Endothelial cell of umbilical vein (primary cell): ENCODE measurements at regions not wholly inside any gene's neighbourhood (a gene's known extent, or its start where the extent isn't known, plus 50 kb on each side); places are given as distances from the start of the nearest gene placed in this dataset.

ENCODE experiments used
- BruUV-seq: library from RNA; stranded (reverse); fragments of 400-500 nt; replicated peaks from 2 replicates; lab custom pipeline; 2021; lab: Mats Ljungman, UMichigan
- CTCF ChIA-PET: fragments of 300-600, 350-600 bp; sonication (Branson Sonifier 250); formaldehyde crosslinking; loops from one replicate; lab custom pipeline; 2021; ENCODE audit warnings: antibody characterized with exemption, inconsistent platforms; lab: Charles Lee
- POLR2A ChIA-PET: fragments of 300-600, 350-600 bp; sonication (Branson Sonifier 250); formaldehyde crosslinking; loops from one replicate; lab custom pipeline; 2021; ENCODE audit warnings: antibody characterized with exemption, inconsistent platforms; lab: Charles Lee
- DNase-seq: peaks from one replicate; pipeline ENCODE4 v3.0.0-alpha.2; 2011; ENCODE audit warnings: low read depth, low spot score
- FAIRE-seq: peaks from 2 replicates; lab custom pipeline; 2011; peaks lifted over from hg19 to GRCh38; lab: Jason Lieb, UNC
- H2AFZ ChIP-seq: 2 replicates; pipeline ENCODE4 v1.6.0; 2012; ENCODE audit warnings: low read depth, low read length, control low read depth, inconsistent platforms
- H3K27ac ChIP-seq: 2 replicates; pipeline ENCODE4 v1.5.1; 2011; ENCODE audit warnings: low read depth, mild to moderate bottlenecking, control low read depth, low read length, moderate library complexity; ENCODE audit not compliant: insufficient read depth
- H3K27me3 ChIP-seq, 2 experiments: 2 replicates each; pipeline versions ENCODE4 v1.6.0 to v1.6.1; 2011; ENCODE audit warnings: low read length in 2 of 2, mixed read lengths in 1 of 2; ENCODE audit not compliant: control insufficient read depth in 2 of 2, insufficient read depth in 2 of 2
- H3K36me3 ChIP-seq, 2 experiments: 2 replicates in 1 of 2; 3 replicates in 1 of 2; pipeline ENCODE4 v1.5.1; 2011; ENCODE audit warnings: low read length in 2 of 2, mild to moderate bottlenecking in 1 of 2, moderate library complexity in 1 of 2; ENCODE audit not compliant: control insufficient read depth in 2 of 2, insufficient read depth in 2 of 2; ENCODE audit errors: extremely low read depth in 1 of 2
- H3K4me1 ChIP-seq: 3 replicates; pipeline ENCODE4 v1.5.1; 2011; ENCODE audit warnings: mild to moderate bottlenecking, low read length; ENCODE audit not compliant: control insufficient read depth, insufficient read depth; ENCODE audit errors: extremely low read depth
- H3K4me2 ChIP-seq: 2 replicates; pipeline ENCODE4 v1.6.1; 2011; ENCODE audit warnings: low read length, control low read depth, mixed read lengths; ENCODE audit not compliant: insufficient read depth
- H3K4me3 ChIP-seq, 3 experiments: fragments of 200-600 bp in 1 of 3; sonication (generic), shearing (Covaris generic) in 1 of 3; replicated peaks in 1 of 3; 2 replicates each; pipeline ENCODE4 v1.5.1; 2011 to 2016; ENCODE audit warnings: control low read depth in 3 of 3, low read length in 3 of 3, mild to moderate bottlenecking in 2 of 3, inconsistent platforms in 1 of 3, low read depth in 1 of 3, moderate library complexity in 1 of 3; ENCODE audit not compliant: insufficient read depth in 1 of 3
- H3K79me2 ChIP-seq: 2 replicates; pipeline ENCODE4 v1.6.0; 2012; ENCODE audit warnings: low read length, inconsistent platforms; ENCODE audit not compliant: control insufficient read depth, insufficient read depth
- H3K9ac ChIP-seq: replicated peaks from 2 replicates; pipeline ENCODE3; 2011; ENCODE audit warnings: low read length, control low read depth; ENCODE audit not compliant: insufficient read depth; ENCODE audit errors: extremely low read depth
- H3K9me1 ChIP-seq: replicated peaks from 3 replicates; pipeline ENCODE4 v1.6.0; 2011; ENCODE audit warnings: mild to moderate bottlenecking, low read length; ENCODE audit not compliant: control insufficient read depth, insufficient read depth; ENCODE audit errors: extremely low read depth
- H3K9me3 ChIP-seq: replicated peaks from 2 replicates; pipeline ENCODE4 v1.5.1; 2012; ENCODE audit warnings: low read length, inconsistent platforms; ENCODE audit not compliant: control insufficient read depth, insufficient read depth
- H4K20me1 ChIP-seq: replicated peaks from 2 replicates; pipeline ENCODE3; 2011; ENCODE audit warnings: mild to moderate bottlenecking, low read length; ENCODE audit not compliant: control insufficient read depth, insufficient read depth; ENCODE audit errors: extremely low read depth
- EZH2 ChIP-seq: IDR thresholded peaks from 2 replicates; pipeline ENCODE4 v1.6.1; 2012; ENCODE audit warnings: borderline replicate concordance, low read depth, mild to moderate bottlenecking, moderate library complexity, low read length, inconsistent platforms; ENCODE audit not compliant: severe bottlenecking
- FOS ChIP-seq: IDR thresholded peaks from 2 replicates; pipeline ENCODE4 v1.6.1; 2011; ENCODE audit warnings: mild to moderate bottlenecking, low read length, moderate library complexity, borderline replicate concordance; ENCODE audit not compliant: insufficient read depth
- GATA2 ChIP-seq: IDR thresholded peaks from 2 replicates; pipeline ENCODE4 v1.7.0; 2011; ENCODE audit warnings: low read depth, mild to moderate bottlenecking, moderate library complexity, mixed read lengths, low read length; ENCODE audit not compliant: insufficient read length, insufficient read depth
- JUN ChIP-seq: IDR thresholded peaks from 2 replicates; pipeline ENCODE4 v1.6.1; 2011; ENCODE audit warnings: borderline replicate concordance, low read depth; ENCODE audit not compliant: insufficient read length, insufficient read depth
- POLR2AphosphoS5 ChIP-seq: IDR thresholded peaks from 2 replicates; pipeline ENCODE4 v1.6.1; 2012; ENCODE audit warnings: low read depth, mild to moderate bottlenecking, control low read depth, low read length, moderate library complexity; ENCODE audit not compliant: insufficient read depth
- dilution Hi-C: fragments of 300-500 bp; cut with MboI; formaldehyde crosslinking; loops from one replicate; pipeline ENCODE4 v1.15.0; 2019; ENCODE audit warnings: low sequenced_read_pairs; ENCODE audit not compliant: extremely low pct_ligation_motif_present
- intact Hi-C: fragments of 100-400 bp; cut with micrococcal nuclease; formaldehyde crosslinking; loops from one replicate; pipeline ENCODE4 v1.10.0; 2022
- TF ChIP-seq, protein P1 (sequence below): IDR thresholded peaks from 2 replicates; pipeline ENCODE4 v1.6.1; 2011; ENCODE audit not compliant: insufficient read depth, insufficient read length
- TF ChIP-seq, protein P2 (sequence below), 2 donors: IDR thresholded peaks; 1 replicate in 1 of 2; 2 replicates in 1 of 2; pipeline ENCODE4 v1.5.1; 2011; ENCODE audit warnings: low read length in 2 of 2, mild to moderate bottlenecking in 2 of 2, moderate library complexity in 2 of 2, control low read depth in 1 of 2, inconsistent platforms in 1 of 2, low read depth in 1 of 2; ENCODE audit not compliant: insufficient read depth in 1 of 2; ENCODE audit errors: extremely low read depth in 1 of 2

GRCh38 chr2:240203031-240203787 lies 62.8 kb upstream of the OTOS start:
- H3K27me3 ChIP-seq, result no peaks in the 10 kb centered on the region
- no peak overlapping the region for H3K9ac ChIP-seq
- dilution Hi-C loops (no loop called here), intact Hi-C loops (no loop called here)
- no peaks in the 10 kb centered on the region for H3K79me2 ChIP-seq
- no peak overlapping the region for H3K27ac ChIP-seq
- no peak overlapping the region for H3K4me2 ChIP-seq
- CTCF ChIA-PET, result no interaction called here
- no TSS peak for BruUV-seq
- H4K20me1 ChIP-seq, result no peaks in the 10 kb centered on the region
- H3K4me1 ChIP-seq, result no peaks in the 10 kb centered on the region
- H3K9me1 ChIP-seq, result no peaks in the 10 kb centered on the region
- DNase-seq, result no peak
- no peaks in the 10 kb centered on the region for H3K36me3 ChIP-seq
- TF ChIP-seq, protein P1, sequence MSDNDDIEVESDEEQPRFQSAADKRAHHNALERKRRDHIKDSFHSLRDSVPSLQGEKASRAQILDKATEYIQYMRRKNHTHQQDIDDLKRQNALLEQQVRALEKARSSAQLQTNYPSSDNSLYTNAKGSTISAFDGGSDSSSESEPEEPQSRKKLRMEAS, result no peak
- TF ChIP-seq, protein P2, sequence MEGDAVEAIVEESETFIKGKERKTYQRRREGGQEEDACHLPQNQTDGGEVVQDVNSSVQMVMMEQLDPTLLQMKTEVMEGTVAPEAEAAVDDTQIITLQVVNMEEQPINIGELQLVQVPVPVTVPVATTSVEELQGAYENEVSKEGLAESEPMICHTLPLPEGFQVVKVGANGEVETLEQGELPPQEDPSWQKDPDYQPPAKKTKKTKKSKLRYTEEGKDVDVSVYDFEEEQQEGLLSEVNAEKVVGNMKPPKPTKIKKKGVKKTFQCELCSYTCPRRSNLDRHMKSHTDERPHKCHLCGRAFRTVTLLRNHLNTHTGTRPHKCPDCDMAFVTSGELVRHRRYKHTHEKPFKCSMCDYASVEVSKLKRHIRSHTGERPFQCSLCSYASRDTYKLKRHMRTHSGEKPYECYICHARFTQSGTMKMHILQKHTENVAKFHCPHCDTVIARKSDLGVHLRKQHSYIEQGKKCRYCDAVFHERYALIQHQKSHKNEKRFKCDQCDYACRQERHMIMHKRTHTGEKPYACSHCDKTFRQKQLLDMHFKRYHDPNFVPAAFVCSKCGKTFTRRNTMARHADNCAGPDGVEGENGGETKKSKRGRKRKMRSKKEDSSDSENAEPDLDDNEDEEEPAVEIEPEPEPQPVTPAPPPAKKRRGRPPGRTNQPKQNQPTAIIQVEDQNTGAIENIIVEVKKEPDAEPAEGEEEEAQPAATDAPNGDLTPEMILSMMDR (IDR thresholded peaks at IDR 0.05; ENCODE audit: extremely low read depth in 1 of 2, insufficient read depth in 1 of 2, low read depth in 1 of 2, low read length in 2 of 2), result no peak
- TF ChIP-seq JUN (no peak), GATA2 (no peak), EZH2 (no peak), FOS (no peak), POLR2AphosphoS5 (no peak)
- FAIRE-seq, result no peak
- no peak overlapping the region for H3K4me3 ChIP-seq
- POLR2A ChIA-PET, result no interaction called here
- no peak overlapping the region for H2AFZ ChIP-seq
- H3K9me3 ChIP-seq, result no peaks in the 10 kb centered on the region
